A549 (cell line): ENCODE measurements at regions not wholly inside any gene's neighbourhood (a gene's known extent, or its start where the extent isn't known, plus 50 kb on each side); places are given as distances from the start of the nearest gene placed in this dataset.
A peak's percentile ranks its signal among the peaks of the same experiment; 100 is the strongest.

ENCODE experiments used
- ATAC-seq, 2 experiments: fragments of 200-7000 bp in 1 of 2; fragments of >200 bp in 1 of 2; cut with Nextera tagmentation in 1 of 2; cut with Tn5 transposase in 1 of 2; 3 replicates each; pipeline versions ENCODE4 v1.8.0 to v1.9.1; 2018 to 2020; ENCODE audit warnings: mild to moderate bottlenecking in 1 of 2, moderate library complexity in 1 of 2
- CTCF ChIA-PET: fragments of 300-600 bp; sonication (Branson Sonifier 250); formaldehyde crosslinking; extraction: SDS; loops from one replicate; lab custom pipeline; 2021; ENCODE audit warnings: antibody characterized with exemption, inconsistent platforms; lab: Yijun Ruan, JAX
- POLR2A ChIA-PET: fragments of 350-600 bp; formaldehyde crosslinking; extraction: SDS; loops from one replicate; lab custom pipeline; 2021; ENCODE audit warnings: antibody characterized with exemption, inconsistent platforms; lab: Yijun Ruan, JAX
- DNase-seq, 2 experiments: peaks; one replicate each; pipeline versions ENCODE4 v3.0.0 to v3.0.0-alpha.2; 2011 to 2016; ENCODE audit warnings: low read depth in 1 of 2, low spot score in 1 of 2
- FAIRE-seq: peaks from 2 replicates; lab custom pipeline; 2011; peaks lifted over from hg19 to GRCh38; lab: Jason Lieb, UNC
- H3K27ac ChIP-seq, 2 experiments: fragments of >200 bp; sonication (Bioruptor Twin); formaldehyde crosslinking; 3 replicates each; pipeline ENCODE4 v1.5.1; 2016 to 2017
- H3K4me1 ChIP-seq: fragments of >200 bp; sonication (Bioruptor Twin); formaldehyde crosslinking; 3 replicates; pipeline ENCODE4 v1.6.1; 2016
- H3K4me2 ChIP-seq: fragments of >200 bp; sonication (Bioruptor Twin); formaldehyde crosslinking; 3 replicates; pipeline ENCODE4 v1.6.1; 2016
- H3K4me3 ChIP-seq: fragments of >200 bp; sonication (Bioruptor Twin); formaldehyde crosslinking; 3 replicates; pipeline ENCODE4 v1.5.1; 2016
- H3K9me3 ChIP-seq: fragments of >200 bp; sonication (Bioruptor Twin); formaldehyde crosslinking; 3 replicates; pipeline ENCODE4 v1.6.1; 2016
- CBX2 ChIP-seq: fragments of 200-600 bp; sonication (generic); IDR thresholded peaks from 2 replicates; pipeline ENCODE4 v1.6.1; 2016; ENCODE audit warnings: low read depth, mild to moderate bottlenecking, borderline replicate concordance
- CHD4 ChIP-seq: fragments of 200-600 bp; sonication (generic); IDR thresholded peaks from 2 replicates; pipeline ENCODE4 v1.6.1; 2016; ENCODE audit warnings: antibody characterized with exemption, mild to moderate bottlenecking, borderline replicate concordance
- FOSB ChIP-seq: fragments of 250-450 bp; sonication (Bioruptor Pico); IDR thresholded peaks from 2 replicates; pipeline ENCODE4 v1.5.0; 2020; ENCODE audit warnings: mild to moderate bottlenecking, moderate library complexity
- FOSL2 ChIP-seq, 2 experiments: fragments of 450-650 bp in 1 of 2; fragments of >200 bp in 1 of 2; sonication (Bioruptor Twin) in 1 of 2; formaldehyde crosslinking; IDR thresholded peaks; 2 replicates each; pipeline versions ENCODE4 v1.5.0 to v1.6.1; 2016 to 2020; ENCODE audit warnings: mild to moderate bottlenecking in 1 of 2, moderate library complexity in 1 of 2
- GATA3 ChIP-seq: IDR thresholded peaks from 2 replicates; pipeline ENCODE4 v1.6.1; 2012; ENCODE audit warnings: borderline replicate concordance
- HEYL ChIP-seq: fragments of 250-450 bp; sonication (Bioruptor Pico); IDR thresholded peaks from 2 replicates; pipeline ENCODE4 v1.8.0; 2021; ENCODE audit warnings: mild to moderate bottlenecking, moderate library complexity
- JUN ChIP-seq, 2 experiments: fragments of >200 bp; sonication (Bioruptor Twin); formaldehyde crosslinking; IDR thresholded peaks; 2 replicates in 1 of 2; 3 replicates in 1 of 2; pipeline ENCODE4 v1.6.1; 2016 to 2017
- KDM1A ChIP-seq: fragments of 200-600 bp; sonication (generic); IDR thresholded peaks from 2 replicates; pipeline ENCODE4 v1.6.1; 2016; ENCODE audit warnings: low read depth, mild to moderate bottlenecking
- KDM5A ChIP-seq: fragments of 200-600 bp; sonication (generic); IDR thresholded peaks from 2 replicates; pipeline ENCODE4 v1.6.1; 2016; ENCODE audit warnings: antibody characterized with exemption, mild to moderate bottlenecking
- MAFK ChIP-seq: fragments of 450-650 bp; IDR thresholded peaks from 2 replicates; pipeline ENCODE4 v1.6.1; 2014; ENCODE audit not compliant: partially characterized antibody
- MYC ChIP-seq: IDR thresholded peaks from 2 replicates; pipeline ENCODE4 v1.6.1; 2012; ENCODE audit warnings: mild to moderate bottlenecking, inconsistent platforms, low read length, improper control_type of control experiment, borderline replicate concordance
- NFE2L2 ChIP-seq: fragments of 150-350 bp; conservative IDR thresholded peaks from 2 replicates; pipeline ENCODE4 v1.6.1; 2014; ENCODE audit warnings: low read length
- POLR2AphosphoS2 ChIP-seq: conservative IDR thresholded peaks from 2 replicates; pipeline ENCODE4 v1.6.1; 2012; ENCODE audit warnings: low read length, improper control_type of control experiment, inconsistent platforms
- RCOR1 ChIP-seq: fragments of 150-350 bp; IDR thresholded peaks from 2 replicates; pipeline ENCODE4 v1.6.1; 2014; ENCODE audit warnings: antibody characterized with exemption, low read length, low read depth
- RNF2 ChIP-seq: fragments of 200-600 bp; sonication (generic); IDR thresholded peaks from 2 replicates; pipeline ENCODE4 v1.6.1; 2016; ENCODE audit warnings: low read depth, mild to moderate bottlenecking, antibody characterized with exemption, moderate library complexity, borderline replicate concordance
- SMC3 ChIP-seq: fragments of >200 bp; sonication (Bioruptor Twin); formaldehyde crosslinking; IDR thresholded peaks from 3 replicates; pipeline ENCODE4 v1.6.1; 2018; ENCODE audit warnings: inconsistent platforms
- TFCP2L1 ChIP-seq: fragments of 250-450 bp; sonication (Bioruptor Pico); IDR thresholded peaks from 2 replicates; pipeline ENCODE4 v1.5.0; 2021; ENCODE audit warnings: mild to moderate bottlenecking
- ZSCAN20 ChIP-seq: fragments of 250-450 bp; sonication (Bioruptor Pico); IDR thresholded peaks from 2 replicates; pipeline ENCODE4 v1.8.0; 2022; ENCODE audit warnings: mild to moderate bottlenecking, moderate library complexity
- WGBS: methylation state at CpG from one replicate; pipeline ENCODE4 v1.1.6; 2017; ENCODE audit errors: missing lambda C conversion rate; 5-methylcytosine and 5-hydroxymethylcytosine counted together
- TF ChIP-seq, protein P1 (sequence below): fragments of 450-650 bp; IDR thresholded peaks from 2 replicates; pipeline ENCODE4 v1.6.1; 2014; ENCODE audit warnings: antibody characterized with exemption
- TF ChIP-seq, protein P2 (sequence below): IDR thresholded peaks from 2 replicates; pipeline ENCODE4 v1.6.1; 2012
- TF ChIP-seq, protein P3 (sequence below): fragments of 250-450 bp; sonication (Bioruptor Pico); IDR thresholded peaks from 2 replicates; pipeline ENCODE4 v1.5.0; 2021; ENCODE audit warnings: mild to moderate bottlenecking, moderate library complexity, borderline replicate concordance
- TF ChIP-seq, protein P4 (sequence below): fragments of 200-600 bp; sonication (generic); IDR thresholded peaks from 2 replicates; pipeline ENCODE4 v1.6.1; 2016; ENCODE audit warnings: antibody characterized with exemption, mild to moderate bottlenecking, moderate library complexity

DNA sequence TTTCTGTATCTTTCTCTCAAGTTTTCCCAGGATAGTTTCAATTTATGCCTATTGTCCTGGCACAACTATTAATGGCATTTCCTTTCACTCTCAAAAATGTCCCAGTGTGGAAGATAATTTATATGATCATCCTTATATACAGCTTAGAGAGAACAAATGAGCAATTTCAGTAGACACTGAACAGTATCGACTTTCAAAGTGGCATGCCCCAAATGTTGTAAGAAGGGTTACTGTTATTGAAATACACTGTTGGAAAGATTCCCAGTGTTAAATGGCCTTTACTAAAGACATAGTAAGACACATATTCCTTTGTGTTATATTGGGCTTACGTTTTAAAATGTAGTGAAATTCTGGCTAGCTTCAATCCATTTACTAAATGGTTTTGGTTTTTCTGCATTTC is 202.3 kb upstream of the CDKN3 start (continued):
- no peak for TF ChIP-seq RCOR1
- TF ChIP-seq POLR2AphosphoS2, result no peak
- no peak for TF ChIP-seq MYC
- no peak for TF ChIP-seq FOSB (CRISPR knock-in tag)
- no peak for TF ChIP-seq SMC3
- TF ChIP-seq, protein P1, sequence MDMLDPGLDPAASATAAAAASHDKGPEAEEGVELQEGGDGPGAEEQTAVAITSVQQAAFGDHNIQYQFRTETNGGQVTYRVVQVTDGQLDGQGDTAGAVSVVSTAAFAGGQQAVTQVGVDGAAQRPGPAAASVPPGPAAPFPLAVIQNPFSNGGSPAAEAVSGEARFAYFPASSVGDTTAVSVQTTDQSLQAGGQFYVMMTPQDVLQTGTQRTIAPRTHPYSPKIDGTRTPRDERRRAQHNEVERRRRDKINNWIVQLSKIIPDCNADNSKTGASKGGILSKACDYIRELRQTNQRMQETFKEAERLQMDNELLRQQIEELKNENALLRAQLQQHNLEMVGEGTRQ, result no peak

DNA sequence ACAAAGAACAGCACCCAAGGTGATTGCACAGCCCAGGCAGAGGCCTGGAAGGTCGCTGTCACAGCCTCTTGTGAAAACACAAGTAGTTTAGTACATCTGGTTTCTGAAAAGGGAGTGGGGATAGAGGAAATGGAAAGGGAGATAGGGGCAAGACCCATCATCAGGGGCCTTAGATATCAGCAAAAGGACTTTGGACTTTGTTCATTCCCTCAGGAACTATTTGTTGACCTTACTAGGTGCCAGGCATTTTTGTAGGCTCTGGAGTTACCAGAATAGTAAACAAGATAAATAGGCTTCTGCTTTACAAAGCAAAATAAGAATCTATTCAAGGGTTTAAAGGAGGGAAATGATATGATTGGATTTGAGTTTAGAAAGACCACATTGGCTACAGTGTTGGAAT is 199.4 kb upstream of the CDKN3 start:
- Histone ChIP-seq H3K4me1 (peaks cover 3% of the 10 kb centered on the region; the same call in 1 of the 3 replicates), H3K4me3 (no peak overlapping the region), H3K4me2 (no peak overlapping the region), H3K27ac (no peak overlapping the region), H3K9me3 (no peaks in the 10 kb centered on the region)
- no peak for ATAC-seq
- WGBS, result 11% methylated on average over 1 of the region's 1 CpG
- ChIA-PET CTCF (interaction anchor here (1.1 to 1.2 kb wide), 3 partner anchors 9 to 151 kb away, joined by 3 to 4 read pairs (median 3); no protein-coding TSS in a partner anchor), POLR2A (no interaction called here)
- TF ChIP-seq KDM5A (no peak), ZSCAN20 (CRISPR knock-in tag) (no peak), HEYL (CRISPR knock-in tag) (no peak), SMC3 (no peak), FOSL2 (IDR thresholded peaks at IDR 0.05) (no peak), FOSL2 (CRISPR knock-in tag; IDR thresholded peaks at IDR 0.05) (no peak), POLR2AphosphoS2 (no peak)
- TF ChIP-seq, protein P2, sequence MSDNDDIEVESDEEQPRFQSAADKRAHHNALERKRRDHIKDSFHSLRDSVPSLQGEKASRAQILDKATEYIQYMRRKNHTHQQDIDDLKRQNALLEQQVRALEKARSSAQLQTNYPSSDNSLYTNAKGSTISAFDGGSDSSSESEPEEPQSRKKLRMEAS, result no peak
- FAIRE-seq, result no peak
- DNase-seq, result no peak

DNA sequence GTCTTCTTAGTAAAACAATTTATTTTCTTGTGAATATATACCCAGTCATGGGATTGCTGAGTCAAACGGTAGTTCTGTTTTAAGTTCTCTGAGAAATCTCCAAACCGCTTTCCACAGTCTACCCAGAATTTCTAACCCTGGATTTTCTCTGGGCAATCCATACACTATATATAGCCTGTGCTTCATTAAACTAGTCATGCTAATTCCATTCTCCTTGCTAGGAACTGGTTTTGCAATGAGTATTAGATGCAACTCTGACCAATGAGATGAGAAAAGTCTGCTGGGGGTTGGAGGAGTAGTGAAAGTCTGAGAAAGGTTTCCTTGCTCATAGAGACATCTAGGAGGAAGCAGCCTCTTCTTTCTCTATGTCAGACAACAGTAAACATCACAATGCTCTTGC is 196.1 kb upstream of the CDKN3 start:
- H3K4me2 ChIP-seq, result no peak overlapping the region
- CTCF ChIA-PET, result no interaction called here
- peaks cover 3% of the 10 kb centered on the region; the same call in 1 of the 3 replicates for H3K4me1 ChIP-seq
- FAIRE-seq (no peak), DNase-seq (no peak)
- no peak for TF ChIP-seq MAFK
- no peak for TF ChIP-seq CBX2
- TF ChIP-seq, all 56 proteins: peak for 0
- Histone ChIP-seq H3K4me3 (no peak overlapping the region), H3K27ac (no peak overlapping the region), H3K9me3 (no peaks in the 10 kb centered on the region)
- POLR2A ChIA-PET, result no interaction called here
- ATAC-seq, result no peak
- 78% methylated on average over 2 of the region's 2 CpGs for WGBS

DNA sequence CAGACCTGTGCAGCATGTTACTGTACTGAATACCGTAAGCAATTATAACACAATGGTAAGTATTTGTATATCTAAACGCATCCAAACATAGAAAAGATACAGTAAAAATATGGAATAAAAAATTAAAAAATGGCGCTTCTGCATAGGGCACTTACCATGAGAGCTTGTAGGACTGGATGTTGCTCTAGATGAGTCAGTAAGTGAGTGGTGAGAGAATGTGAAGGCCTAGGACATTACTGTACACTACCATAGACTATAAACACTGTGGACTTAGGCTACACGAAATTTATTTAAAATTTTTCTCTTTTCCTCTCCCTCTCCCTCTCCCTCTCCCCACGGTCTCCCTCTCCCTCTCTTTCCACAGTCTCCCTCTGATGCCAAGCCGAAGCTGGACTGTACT is 194.5 kb upstream of the CDKN3 start:
- ATAC-seq (0 out of 6 replicates have a peak, but pooled peaks of 1 of the 2 experiments have one; percentile 31), DNase-seq (no peak), FAIRE-seq (no peak)
- Histone ChIP-seq H3K4me3 (no peak overlapping the region), H3K9me3 (no peaks in the 10 kb centered on the region), H3K27ac (no peak overlapping the region), H3K4me2 (no peak overlapping the region), H3K4me1 (peaks cover 3% of the 10 kb centered on the region; the same call in 1 of the 3 replicates)
- TF ChIP-seq CHD4 (no peak), GATA3 (no peak), TFCP2L1 (CRISPR knock-in tag) (no peak), KDM1A (no peak), NFE2L2 (no peak), RNF2 (no peak), CBX2 (no peak), JUN (IDR thresholded peaks at IDR 0.05) (no peak)
- TF ChIP-seq, protein P3, sequence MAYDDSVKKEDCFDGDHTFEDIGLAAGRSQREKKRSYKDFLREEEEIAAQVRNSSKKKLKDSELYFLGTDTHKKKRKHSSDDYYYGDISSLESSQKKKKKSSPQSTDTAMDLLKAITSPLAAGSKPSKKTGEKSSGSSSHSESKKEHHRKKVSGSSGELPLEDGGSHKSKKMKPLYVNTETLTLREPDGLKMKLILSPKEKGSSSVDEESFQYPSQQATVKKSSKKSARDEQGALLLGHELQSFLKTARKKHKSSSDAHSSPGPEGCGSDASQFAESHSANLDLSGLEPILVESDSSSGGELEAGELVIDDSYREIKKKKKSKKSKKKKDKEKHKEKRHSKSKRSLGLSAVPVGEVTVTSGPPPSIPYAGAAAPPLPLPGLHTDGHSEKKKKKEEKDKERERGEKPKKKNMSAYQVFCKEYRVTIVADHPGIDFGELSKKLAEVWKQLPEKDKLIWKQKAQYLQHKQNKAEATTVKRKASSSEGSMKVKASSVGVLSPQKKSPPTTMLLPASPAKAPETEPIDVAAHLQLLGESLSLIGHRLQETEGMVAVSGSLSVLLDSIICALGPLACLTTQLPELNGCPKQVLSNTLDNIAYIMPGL (CRISPR knock-in tag), result no peak
- TF ChIP-seq, protein P4, sequence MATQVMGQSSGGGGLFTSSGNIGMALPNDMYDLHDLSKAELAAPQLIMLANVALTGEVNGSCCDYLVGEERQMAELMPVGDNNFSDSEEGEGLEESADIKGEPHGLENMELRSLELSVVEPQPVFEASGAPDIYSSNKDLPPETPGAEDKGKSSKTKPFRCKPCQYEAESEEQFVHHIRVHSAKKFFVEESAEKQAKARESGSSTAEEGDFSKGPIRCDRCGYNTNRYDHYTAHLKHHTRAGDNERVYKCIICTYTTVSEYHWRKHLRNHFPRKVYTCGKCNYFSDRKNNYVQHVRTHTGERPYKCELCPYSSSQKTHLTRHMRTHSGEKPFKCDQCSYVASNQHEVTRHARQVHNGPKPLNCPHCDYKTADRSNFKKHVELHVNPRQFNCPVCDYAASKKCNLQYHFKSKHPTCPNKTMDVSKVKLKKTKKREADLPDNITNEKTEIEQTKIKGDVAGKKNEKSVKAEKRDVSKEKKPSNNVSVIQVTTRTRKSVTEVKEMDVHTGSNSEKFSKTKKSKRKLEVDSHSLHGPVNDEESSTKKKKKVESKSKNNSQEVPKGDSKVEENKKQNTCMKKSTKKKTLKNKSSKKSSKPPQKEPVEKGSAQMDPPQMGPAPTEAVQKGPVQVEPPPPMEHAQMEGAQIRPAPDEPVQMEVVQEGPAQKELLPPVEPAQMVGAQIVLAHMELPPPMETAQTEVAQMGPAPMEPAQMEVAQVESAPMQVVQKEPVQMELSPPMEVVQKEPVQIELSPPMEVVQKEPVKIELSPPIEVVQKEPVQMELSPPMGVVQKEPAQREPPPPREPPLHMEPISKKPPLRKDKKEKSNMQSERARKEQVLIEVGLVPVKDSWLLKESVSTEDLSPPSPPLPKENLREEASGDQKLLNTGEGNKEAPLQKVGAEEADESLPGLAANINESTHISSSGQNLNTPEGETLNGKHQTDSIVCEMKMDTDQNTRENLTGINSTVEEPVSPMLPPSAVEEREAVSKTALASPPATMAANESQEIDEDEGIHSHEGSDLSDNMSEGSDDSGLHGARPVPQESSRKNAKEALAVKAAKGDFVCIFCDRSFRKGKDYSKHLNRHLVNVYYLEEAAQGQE, result no peak
- WGBS, result 72% methylated on average over 6 of the region's 6 CpGs
- POLR2A ChIA-PET, result no interaction called here
- CTCF ChIA-PET, result no interaction called here
